Left forelimb (tissue), 1 donor: ENCODE measurements at regions not wholly inside any gene's neighbourhood (a gene's known extent, or its start where the extent isn't known, plus 50 kb on each side); places are given as distances from the start of the nearest gene placed in this dataset.

Experiments used
- DNase-seq: peaks from one replicate; pipeline ENCODE4 v3.0.0-alpha.2; 2018; ENCODE audit warnings: low spot score

GRCh38 chr2:19235308-19235707 lies 123.1 kb downstream of the OSR1 start:
- no peak for DNase-seq

- no peak for DNase-seq
These were observed 126.1 kb downstream of the OSR1 start for GRCh38 chr2:19232312-19232711.

- no peak for DNase-seq
These were observed 126.8 kb downstream of the OSR1 start for GRCh38 chr2:19231625-19232024.

- no peak for DNase-seq
These were observed 127.8 kb downstream of the OSR1 start for GRCh38 chr2:19230626-19231025.

GRCh38 chr2:19228715-19229114 lies 129.7 kb downstream of the OSR1 start:
- DNase-seq = no peak

- DNase-seq = no peak
These were observed 130.2 kb downstream of the OSR1 start for GRCh38 chr2:19228181-19228593.

GRCh38 chr2:19226871-19227270 lies 131.6 kb downstream of the OSR1 start:
- DNase-seq = no peak

- DNase-seq = no peak
These were observed 132.0 kb downstream of the OSR1 start for GRCh38 chr2:19226386-19226785.

- DNase-seq = no peak
These were observed 132.5 kb downstream of the OSR1 start for GRCh38 chr2:19225931-19226330.

- no peak for DNase-seq
These were observed 133.3 kb downstream of the OSR1 start for GRCh38 chr2:19225126-19225525.

GRCh38 chr2:19224486-19224885 lies 133.9 kb downstream of the OSR1 start:
- DNase-seq = no peak

- DNase-seq = no peak
These were observed 134.4 kb downstream of the OSR1 start for GRCh38 chr2:19224011-19224410.

- no peak for DNase-seq
These were observed 139.4 kb downstream of the OSR1 start for GRCh38 chr2:19219060-19219459.

GRCh38 chr2:19218166-19218565 lies 140.3 kb downstream of the OSR1 start:
- no peak for DNase-seq

- no peak for DNase-seq
These were observed 141.5 kb downstream of the OSR1 start for GRCh38 chr2:19216676-19217602.

GRCh38 chr2:19216238-19216637 lies 142.2 kb downstream of the OSR1 start:
- DNase-seq = no peak

GRCh38 chr2:19214682-19215391 lies 143.6 kb downstream of the OSR1 start:
- DNase-seq = no peak

GRCh38 chr2:19209575-19210341 lies 148.7 kb downstream of the OSR1 start:
- DNase-seq = no peak

GRCh38 chr2:19208479-19209199 lies 149.8 kb downstream of the OSR1 start:
- DNase-seq = no peak

GRCh38 chr2:19207452-19207851 lies 151.0 kb downstream of the OSR1 start:
- no peak for DNase-seq

- no peak for DNase-seq
These were observed 152.4 kb downstream of the OSR1 start for GRCh38 chr2:19205983-19206533.

- DNase-seq = no peak
These were observed 154.6 kb downstream of the OSR1 start for GRCh38 chr2:19203866-19204265.
